ENCODE measurements at regions not wholly inside any gene's neighbourhood (a gene's known extent, or its start where the extent isn't known, plus 50 kb on each side); places are given as distances from the start of the nearest gene placed in this dataset.

DNA sequence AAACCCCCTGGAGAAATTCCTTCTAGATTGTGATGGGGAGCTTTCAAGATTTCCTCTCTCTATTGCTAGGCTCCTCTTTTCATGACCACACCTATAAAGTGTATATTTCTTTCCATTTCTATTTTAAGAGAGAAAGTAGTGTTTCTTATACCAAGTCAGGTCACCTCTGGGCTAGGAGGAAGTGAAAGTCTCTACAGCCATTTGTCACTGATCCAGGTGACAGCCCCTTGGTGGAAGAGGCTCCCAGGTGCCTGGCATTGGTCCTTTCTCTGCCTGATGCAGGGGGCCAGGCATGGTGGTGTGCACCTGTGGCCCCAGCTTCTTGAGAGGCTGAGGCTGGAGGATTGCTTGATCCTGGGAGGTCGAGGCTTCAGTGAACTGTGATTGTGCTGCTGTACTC, 64.7 kb downstream of the DHCR7 start:
- no peak overlapping the region for H3K9ac ChIP-seq (ENCODE audit: low read depth, low read length)
- H3K4me2 ChIP-seq (ENCODE audit: low read length): no peak overlapping the region
- H3K36me3 ChIP-seq (ENCODE audit: insufficient read depth, low read length): no peaks in the 10 kb centered on the region
- no peaks in the 10 kb centered on the region for H3K9me3 ChIP-seq (replicated peaks; ENCODE audit: low read length)
- no peaks in the 10 kb centered on the region for H3K4me1 ChIP-seq (ENCODE audit: control insufficient read depth, insufficient read depth, low read length)
- H3K4me3 ChIP-seq (ENCODE audit: low read length): no peak overlapping the region
- peaks cover 44% of the 10 kb centered on the region for H3K27me3 ChIP-seq (ENCODE audit: control insufficient read depth, insufficient read depth, low read length)

- H3K36me3 ChIP-seq (ENCODE audit: insufficient read depth, low read length): no peaks in the 10 kb centered on the region
- H3K4me1 ChIP-seq (ENCODE audit: control insufficient read depth, insufficient read depth, low read length): no peaks in the 10 kb centered on the region
- H3K27me3 ChIP-seq (ENCODE audit: control insufficient read depth, insufficient read depth, low read length): peaks cover 40% of the 10 kb centered on the region
- H3K9ac ChIP-seq (ENCODE audit: low read depth, low read length): no peak overlapping the region
- H3K4me3 ChIP-seq (ENCODE audit: low read length): no peak overlapping the region
- no peak overlapping the region for H3K4me2 ChIP-seq (ENCODE audit: low read length)
- no peaks in the 10 kb centered on the region for H3K9me3 ChIP-seq (replicated peaks; ENCODE audit: low read length)
Observed at GRCh38 chr11:71381781-71382505, 66.2 kb downstream of the DHCR7 start.

DNA sequence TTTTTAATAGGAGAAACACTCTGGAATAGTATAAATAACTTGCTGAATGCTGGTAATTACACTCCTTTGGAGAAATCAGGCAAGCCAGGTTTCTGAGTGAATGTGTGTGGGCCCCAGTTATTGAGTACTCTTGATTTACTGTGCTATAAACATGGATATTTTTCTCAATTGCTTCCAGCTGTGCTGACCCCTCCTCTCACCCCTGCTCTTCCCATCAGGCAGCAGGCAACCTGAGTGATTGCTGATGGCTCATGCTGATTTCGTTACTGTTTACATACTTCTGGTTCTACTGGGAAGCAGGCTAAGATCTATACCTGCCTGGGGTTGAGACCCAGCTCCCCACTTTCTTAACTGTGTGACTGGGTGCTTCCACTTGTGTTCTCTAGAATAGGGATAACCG, 68.5 kb downstream of the DHCR7 start:
- H3K4me1 ChIP-seq (ENCODE audit: control insufficient read depth, insufficient read depth, low read length): no peaks in the 10 kb centered on the region
- H3K9ac ChIP-seq (ENCODE audit: low read depth, low read length): no peak overlapping the region
- H3K9me3 ChIP-seq (replicated peaks; ENCODE audit: low read length): no peaks in the 10 kb centered on the region
- H3K27me3 ChIP-seq (ENCODE audit: control insufficient read depth, insufficient read depth, low read length): peaks cover 50% of the 10 kb centered on the region
- no peaks in the 10 kb centered on the region for H3K36me3 ChIP-seq (ENCODE audit: insufficient read depth, low read length)
- H3K4me2 ChIP-seq (ENCODE audit: low read length): no peak overlapping the region
- no peak overlapping the region for H3K4me3 ChIP-seq (ENCODE audit: low read length)

- Histone ChIP-seq H3K27me3 (ENCODE audit: control insufficient read depth, insufficient read depth, low read length) (peaks cover 45% of the 10 kb centered on the region), H3K9me3 (replicated peaks; ENCODE audit: low read length) (no peaks in the 10 kb centered on the region), H3K4me2 (ENCODE audit: low read length) (no peak overlapping the region), H3K9ac (ENCODE audit: low read depth, low read length) (no peak overlapping the region), H3K4me1 (ENCODE audit: control insufficient read depth, insufficient read depth, low read length) (no peaks in the 10 kb centered on the region), H3K4me3 (ENCODE audit: low read length) (no peak overlapping the region), H3K36me3 (ENCODE audit: insufficient read depth, low read length) (no peaks in the 10 kb centered on the region)
Observed at GRCh38 chr11:71373791-71374454, 74.3 kb downstream of the DHCR7 start.

- no peak overlapping the region for H3K4me3 ChIP-seq (ENCODE audit: low read length)
- H3K4me2 ChIP-seq (ENCODE audit: low read length): no peak overlapping the region
- H3K4me1 ChIP-seq (ENCODE audit: control insufficient read depth, insufficient read depth, low read length): no peaks in the 10 kb centered on the region
- H3K36me3 ChIP-seq (ENCODE audit: insufficient read depth, low read length): no peaks in the 10 kb centered on the region
- no peak overlapping the region for H3K9ac ChIP-seq (ENCODE audit: low read depth, low read length)
- H3K27me3 ChIP-seq (ENCODE audit: control insufficient read depth, insufficient read depth, low read length): peaks cover 44% of the 10 kb centered on the region
- H3K9me3 ChIP-seq (replicated peaks; ENCODE audit: low read length): no peaks in the 10 kb centered on the region
Observed at GRCh38 chr11:71372693-71373657, 75.2 kb downstream of the DHCR7 start.

DNA sequence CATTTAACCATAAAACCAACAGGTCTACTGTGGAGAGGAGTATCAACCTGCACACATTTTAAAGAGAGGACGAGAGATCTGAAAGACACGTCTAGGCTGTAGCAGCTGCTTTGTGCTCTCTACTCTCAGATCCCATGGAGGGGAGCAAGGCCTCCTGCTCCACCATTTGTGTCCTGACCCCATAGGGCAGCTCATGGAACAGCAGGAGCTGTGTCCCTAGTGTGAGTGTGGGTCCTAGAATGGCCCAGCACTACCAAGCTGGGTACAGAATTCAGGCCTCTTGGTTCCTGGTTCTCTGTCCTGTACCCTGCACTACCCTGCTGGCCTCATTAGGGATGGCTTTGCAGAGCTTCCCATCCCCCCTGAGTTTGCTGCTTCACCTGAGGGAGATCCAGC, 76.5 kb downstream of the DHCR7 start:
- H3K36me3 ChIP-seq (ENCODE audit: insufficient read depth, low read length): no peaks in the 10 kb centered on the region
- H3K4me1 ChIP-seq (ENCODE audit: control insufficient read depth, insufficient read depth, low read length): no peaks in the 10 kb centered on the region
- H3K4me3 ChIP-seq (ENCODE audit: low read length): no peak overlapping the region
- H3K9ac ChIP-seq (ENCODE audit: low read depth, low read length): no peak overlapping the region
- H3K9me3 ChIP-seq (replicated peaks; ENCODE audit: low read length): no peaks in the 10 kb centered on the region
- peaks cover 35% of the 10 kb centered on the region for H3K27me3 ChIP-seq (ENCODE audit: control insufficient read depth, insufficient read depth, low read length)
- H3K4me2 ChIP-seq (ENCODE audit: low read length): no peak overlapping the region

GRCh38 chr11:71370895-71371673, 77.1 kb downstream of the DHCR7 start:
- H3K27me3 ChIP-seq (ENCODE audit: control insufficient read depth, insufficient read depth, low read length): peaks cover 29% of the 10 kb centered on the region
- no peaks in the 10 kb centered on the region for H3K4me1 ChIP-seq (ENCODE audit: control insufficient read depth, insufficient read depth, low read length)
- no peak overlapping the region for H3K9ac ChIP-seq (ENCODE audit: low read depth, low read length)

GRCh38 chr11:71370020-71370747, 78.0 kb downstream of the DHCR7 start:
- Histone ChIP-seq H3K27me3 (ENCODE audit: control insufficient read depth, insufficient read depth, low read length) (peaks cover 22% of the 10 kb centered on the region), H3K9me3 (replicated peaks; ENCODE audit: low read length) (no peaks in the 10 kb centered on the region), H3K9ac (ENCODE audit: low read depth, low read length) (no peak overlapping the region), H3K36me3 (ENCODE audit: insufficient read depth, low read length) (no peaks in the 10 kb centered on the region), H3K4me3 (ENCODE audit: low read length) (no peak overlapping the region), H3K4me1 (ENCODE audit: control insufficient read depth, insufficient read depth, low read length) (no peaks in the 10 kb centered on the region), H3K4me2 (ENCODE audit: low read length) (no peak overlapping the region)

More at GRCh38 chr11:71370895-71371673, 77.1 kb downstream of the DHCR7 start:
- Histone ChIP-seq H3K4me2 (ENCODE audit: low read length) (no peak overlapping the region), H3K36me3 (ENCODE audit: insufficient read depth, low read length) (no peaks in the 10 kb centered on the region), H3K4me3 (ENCODE audit: low read length) (no peak overlapping the region), H3K9me3 (replicated peaks; ENCODE audit: low read length) (no peaks in the 10 kb centered on the region)

DNA sequence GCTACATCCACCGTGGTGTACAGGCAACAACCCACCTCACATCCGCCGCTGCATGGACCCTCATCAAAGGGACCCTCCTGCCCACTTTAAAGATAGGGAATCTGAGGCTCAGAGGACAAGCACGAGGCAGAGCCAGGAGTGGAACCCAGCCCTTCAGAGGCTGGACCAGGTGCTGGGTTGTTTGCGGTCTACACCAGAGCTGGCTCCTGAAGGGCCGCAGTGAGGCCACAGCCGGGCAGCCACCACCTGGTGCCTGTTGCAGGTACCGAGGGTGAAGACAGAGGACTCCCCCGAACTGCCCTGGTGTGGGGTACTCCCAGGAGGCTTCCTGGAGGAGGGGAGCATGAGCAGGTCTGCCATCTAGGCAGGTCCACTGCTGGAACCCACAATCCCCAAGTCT, 78.8 kb downstream of the DHCR7 start:
- Histone ChIP-seq H3K4me1 (ENCODE audit: control insufficient read depth, insufficient read depth, low read length) (peaks cover 5% of the 10 kb centered on the region), H3K9me3 (replicated peaks; ENCODE audit: low read length) (no peaks in the 10 kb centered on the region), H3K36me3 (ENCODE audit: insufficient read depth, low read length) (no peaks in the 10 kb centered on the region), H3K4me2 (ENCODE audit: low read length) (no peak overlapping the region), H3K9ac (ENCODE audit: low read depth, low read length) (no peak overlapping the region), H3K4me3 (ENCODE audit: low read length) (no peak overlapping the region), H3K27me3 (ENCODE audit: control insufficient read depth, insufficient read depth, low read length) (peaks cover 15% of the 10 kb centered on the region)

DNA sequence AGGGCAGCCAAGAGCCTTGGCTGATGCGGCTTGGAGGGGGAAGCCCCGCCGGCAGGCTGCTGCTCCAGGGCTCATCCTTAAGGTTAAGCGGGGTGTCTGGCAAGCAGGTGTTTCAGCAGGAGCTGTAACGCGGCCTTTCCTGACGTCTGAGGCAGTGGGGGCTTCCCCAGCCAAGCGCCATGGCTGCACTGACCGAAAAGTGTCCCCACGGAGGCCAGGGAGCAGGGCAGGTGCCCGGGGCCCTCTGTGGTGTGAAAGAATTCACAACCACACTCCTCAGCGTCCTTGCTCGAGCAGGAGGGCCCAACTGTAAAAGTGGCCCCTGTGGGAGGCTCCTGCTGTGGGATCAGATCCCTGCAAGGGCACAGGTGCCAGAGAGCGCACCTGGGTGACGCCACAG, 79.2 kb downstream of the DHCR7 start:
- Histone ChIP-seq H3K4me2 (ENCODE audit: low read length) (no peak overlapping the region), H3K36me3 (ENCODE audit: insufficient read depth, low read length) (no peaks in the 10 kb centered on the region), H3K9me3 (replicated peaks; ENCODE audit: low read length) (no peaks in the 10 kb centered on the region), H3K4me3 (ENCODE audit: low read length) (no peak overlapping the region), H3K4me1 (ENCODE audit: control insufficient read depth, insufficient read depth, low read length) (peaks cover 9% of the 10 kb centered on the region), H3K27me3 (ENCODE audit: control insufficient read depth, insufficient read depth, low read length) (peaks cover 12% of the 10 kb centered on the region), H3K9ac (ENCODE audit: low read depth, low read length) (no peak overlapping the region)
